GM23338 (cell line): ENCODE measurements at regions not wholly inside any gene's neighbourhood (a gene's known extent, or its start where the extent isn't known, plus 50 kb on each side); places are given as distances from the start of the nearest gene placed in this dataset.

Experiments
- ATAC-seq: fragments of 200-7000 bp; cut with Tn5 transposase; 3 replicates; pipeline ENCODE4 v1.9.1; 2020
- DNase-seq: peaks from one replicate; pipeline ENCODE4 v3.0.0-alpha.2; 2015; ENCODE audit warnings: low spot score
- H2AFZ ChIP-seq: fragments of 200-600 bp; sonication (generic); 2 replicates; pipeline ENCODE4 v1.8.0; 2016; ENCODE audit warnings: antibody characterized with exemption, mild to moderate bottlenecking, moderate library complexity
- H3F3A ChIP-seq: fragments of 200-600 bp; sonication (generic); replicated peaks from 2 replicates; pipeline ENCODE4 v1.8.0; 2017; ENCODE audit warnings: antibody characterized with exemption, mixed run types, low read depth
- H3K27ac ChIP-seq: fragments of 200-600 bp; sonication (generic); 2 replicates; pipeline ENCODE4 v1.6.1; 2016; ENCODE audit warnings: low read depth
- H3K27me3 ChIP-seq: fragments of 200-600 bp; sonication (generic); 2 replicates; pipeline ENCODE4 v1.8.0; 2016; ENCODE audit warnings: mild to moderate bottlenecking, mixed run types, moderate library complexity; ENCODE audit not compliant: insufficient read depth
- H3K36me3 ChIP-seq: fragments of 200-600 bp; sonication (generic); 2 replicates; pipeline ENCODE4 v1.8.0; 2016; ENCODE audit warnings: mild to moderate bottlenecking; ENCODE audit not compliant: insufficient read depth
- H3K4me1 ChIP-seq: fragments of 200-600 bp; sonication (generic); 2 replicates; pipeline ENCODE4 v1.8.0; 2016; ENCODE audit warnings: mild to moderate bottlenecking, moderate library complexity; ENCODE audit not compliant: insufficient read depth
- H3K4me2 ChIP-seq: fragments of 200-600 bp; sonication (generic); 2 replicates; pipeline ENCODE4 v1.7.1; 2017; ENCODE audit warnings: mixed run types
- H3K4me3 ChIP-seq: fragments of 200-600 bp; sonication (generic); 2 replicates; pipeline ENCODE4 v1.6.1; 2016; ENCODE audit warnings: mixed run types
- H3K79me2 ChIP-seq: fragments of 200-600 bp; sonication (generic); replicated peaks from 2 replicates; pipeline ENCODE4 v1.8.0; 2017; ENCODE audit warnings: mild to moderate bottlenecking; ENCODE audit not compliant: insufficient read depth
- H3K9me2 ChIP-seq: fragments of 200-600 bp; sonication (generic); 2 replicates; pipeline ENCODE4 v1.8.0; 2017; ENCODE audit not compliant: insufficient read depth
- H4K20me1 ChIP-seq: fragments of 200-600 bp; sonication (generic); replicated peaks from 2 replicates; pipeline ENCODE4 v1.8.0; 2017; ENCODE audit warnings: mild to moderate bottlenecking; ENCODE audit not compliant: insufficient read depth
- H3K27ac Mint-ChIP-seq: 2 replicates; pipeline ENCODE4 v1.8.0; 2020; ENCODE audit warnings: inconsistent platforms, mild to moderate bottlenecking, moderate library complexity, mixed read lengths
- H3K27me3 Mint-ChIP-seq: 3 replicates; pipeline ENCODE4 v1.8.0; 2022; ENCODE audit warnings: low read depth, mild to moderate bottlenecking, moderate library complexity, mixed read lengths, inconsistent platforms; ENCODE audit not compliant: insufficient read depth, poor library complexity
- H3K36me3 Mint-ChIP-seq: 3 replicates; pipeline ENCODE4 v1.8.0; 2021; ENCODE audit warnings: low read depth, mild to moderate bottlenecking, inconsistent platforms, moderate library complexity, mixed read lengths
- H3K4me1 Mint-ChIP-seq: 3 replicates; pipeline ENCODE4 v1.8.0; 2020; ENCODE audit warnings: mild to moderate bottlenecking, inconsistent platforms, mixed read lengths
- H3K4me3 Mint-ChIP-seq: 3 replicates; pipeline ENCODE4 v1.8.0; 2021; ENCODE audit warnings: moderate library complexity, mild to moderate bottlenecking, inconsistent platforms, mixed read lengths
- H3K9me3 Mint-ChIP-seq: 3 replicates; pipeline ENCODE4 v1.8.0; 2020; ENCODE audit warnings: moderate library complexity, mild to moderate bottlenecking, inconsistent platforms, mixed read lengths
- CREB1 ChIP-seq: fragments of 250-450 bp; sonication (Bioruptor Pico); IDR thresholded peaks from 2 replicates; pipeline ENCODE4 v1.5.0; 2020; ENCODE audit warnings: low read depth, mild to moderate bottlenecking, moderate library complexity
- ETS1 ChIP-seq: IDR thresholded peaks from 2 replicates; pipeline ENCODE4 v1.6.1; 2016; ENCODE audit warnings: antibody characterized with exemption
- EZH2 ChIP-seq: fragments of 200-600 bp; sonication (generic); IDR thresholded peaks from one replicate; pipeline ENCODE4 v1.8.0; 2017; ENCODE audit warnings: antibody characterized with exemption, mild to moderate bottlenecking, low read depth; ENCODE audit not compliant: unreplicated experiment
- JUNB ChIP-seq: IDR thresholded peaks from one replicate; pipeline ENCODE4 v1.6.1; 2016; ENCODE audit warnings: antibody characterized with exemption; ENCODE audit not compliant: unreplicated experiment
- NANOG ChIP-seq: IDR thresholded peaks from 2 replicates; pipeline ENCODE4 v1.6.1; 2016; ENCODE audit warnings: antibody characterized with exemption, borderline replicate concordance
- POLR2AphosphoS5 ChIP-seq: IDR thresholded peaks from 2 replicates; pipeline ENCODE4 v1.6.1; 2016; ENCODE audit warnings: antibody characterized with exemption, low read depth
- ZNF114 ChIP-seq: fragments of 250-450 bp; sonication (Bioruptor Pico); IDR thresholded peaks from 2 replicates; pipeline ENCODE4 v1.5.0; 2020; ENCODE audit warnings: mild to moderate bottlenecking, moderate library complexity
- ZNF331 ChIP-seq: fragments of 250-450 bp; sonication (Bioruptor Pico); IDR thresholded peaks from 2 replicates; pipeline ENCODE4 v1.5.0; 2020; ENCODE audit warnings: low read depth, mild to moderate bottlenecking, moderate library complexity
- TF ChIP-seq, protein P1 (sequence below), 2 experiments: fragments of 200-600 bp in 1 of 2; sonication (generic) in 1 of 2; conservative IDR thresholded peaks; 2 replicates each; pipeline versions ENCODE4 v1.5.1 to v1.6.1; 2016 to 2017; ENCODE audit warnings: antibody characterized with exemption in 2 of 2, low read depth in 2 of 2, mild to moderate bottlenecking in 2 of 2, moderate library complexity in 1 of 2
- TF ChIP-seq, protein P2 (sequence below): IDR thresholded peaks from one replicate; pipeline ENCODE4 v1.6.1; 2018; ENCODE audit warnings: antibody characterized with exemption; ENCODE audit not compliant: unreplicated experiment

GRCh38 chr9:129414377-129414992 is 206.4 kb downstream of the C9orf50 start:
- Mint-ChIP-seq H3K36me3 (peaks cover 13% of the 10 kb centered on the region), H3K4me1 (peaks cover 18% of the 10 kb centered on the region), H3K27me3 (peaks cover 27% of the 10 kb centered on the region), H3K9me3 (peaks cover 13% of the 10 kb centered on the region), H3K27ac (peak overlapping the region; percentile 65; the same call in 1 of the 2 replicates), H3K4me3 (peak overlapping the region; percentile 68)
- ATAC-seq = peak; percentile 49
- H3K27me3 ChIP-seq = peaks cover 13% of the 10 kb centered on the region; the same call in 1 of the 2 replicates
- H3K4me1 ChIP-seq = peaks cover 16% of the 10 kb centered on the region
- H2AFZ ChIP-seq = peak overlapping the region; percentile 92
- H3K27ac ChIP-seq = no peak overlapping the region
- peak overlapping the region; percentile 89 for H3K4me3 ChIP-seq
- H3F3A ChIP-seq = 0 out of 2 replicates have a peak, but pooled peaks cover 5% of the 10 kb centered on the region
- peak; percentile 40 for DNase-seq
- TF ChIP-seq, protein P1, sequence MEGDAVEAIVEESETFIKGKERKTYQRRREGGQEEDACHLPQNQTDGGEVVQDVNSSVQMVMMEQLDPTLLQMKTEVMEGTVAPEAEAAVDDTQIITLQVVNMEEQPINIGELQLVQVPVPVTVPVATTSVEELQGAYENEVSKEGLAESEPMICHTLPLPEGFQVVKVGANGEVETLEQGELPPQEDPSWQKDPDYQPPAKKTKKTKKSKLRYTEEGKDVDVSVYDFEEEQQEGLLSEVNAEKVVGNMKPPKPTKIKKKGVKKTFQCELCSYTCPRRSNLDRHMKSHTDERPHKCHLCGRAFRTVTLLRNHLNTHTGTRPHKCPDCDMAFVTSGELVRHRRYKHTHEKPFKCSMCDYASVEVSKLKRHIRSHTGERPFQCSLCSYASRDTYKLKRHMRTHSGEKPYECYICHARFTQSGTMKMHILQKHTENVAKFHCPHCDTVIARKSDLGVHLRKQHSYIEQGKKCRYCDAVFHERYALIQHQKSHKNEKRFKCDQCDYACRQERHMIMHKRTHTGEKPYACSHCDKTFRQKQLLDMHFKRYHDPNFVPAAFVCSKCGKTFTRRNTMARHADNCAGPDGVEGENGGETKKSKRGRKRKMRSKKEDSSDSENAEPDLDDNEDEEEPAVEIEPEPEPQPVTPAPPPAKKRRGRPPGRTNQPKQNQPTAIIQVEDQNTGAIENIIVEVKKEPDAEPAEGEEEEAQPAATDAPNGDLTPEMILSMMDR (conservative IDR thresholded peaks at IDR 0.05; ENCODE audit: low read depth in 2 of 2) = no peak
- TF ChIP-seq ZNF114 (CRISPR knock-in tag) = no peak
- no peak for TF ChIP-seq ZNF331 (CRISPR knock-in tag)
- no peak for TF ChIP-seq POLR2AphosphoS5
- no peak for TF ChIP-seq EZH2
- no peak for TF ChIP-seq NANOG
- no peak for TF ChIP-seq JUNB
- no peak for TF ChIP-seq CREB1 (CRISPR knock-in tag)
- no peak for TF ChIP-seq ETS1
- TF ChIP-seq, protein P2, sequence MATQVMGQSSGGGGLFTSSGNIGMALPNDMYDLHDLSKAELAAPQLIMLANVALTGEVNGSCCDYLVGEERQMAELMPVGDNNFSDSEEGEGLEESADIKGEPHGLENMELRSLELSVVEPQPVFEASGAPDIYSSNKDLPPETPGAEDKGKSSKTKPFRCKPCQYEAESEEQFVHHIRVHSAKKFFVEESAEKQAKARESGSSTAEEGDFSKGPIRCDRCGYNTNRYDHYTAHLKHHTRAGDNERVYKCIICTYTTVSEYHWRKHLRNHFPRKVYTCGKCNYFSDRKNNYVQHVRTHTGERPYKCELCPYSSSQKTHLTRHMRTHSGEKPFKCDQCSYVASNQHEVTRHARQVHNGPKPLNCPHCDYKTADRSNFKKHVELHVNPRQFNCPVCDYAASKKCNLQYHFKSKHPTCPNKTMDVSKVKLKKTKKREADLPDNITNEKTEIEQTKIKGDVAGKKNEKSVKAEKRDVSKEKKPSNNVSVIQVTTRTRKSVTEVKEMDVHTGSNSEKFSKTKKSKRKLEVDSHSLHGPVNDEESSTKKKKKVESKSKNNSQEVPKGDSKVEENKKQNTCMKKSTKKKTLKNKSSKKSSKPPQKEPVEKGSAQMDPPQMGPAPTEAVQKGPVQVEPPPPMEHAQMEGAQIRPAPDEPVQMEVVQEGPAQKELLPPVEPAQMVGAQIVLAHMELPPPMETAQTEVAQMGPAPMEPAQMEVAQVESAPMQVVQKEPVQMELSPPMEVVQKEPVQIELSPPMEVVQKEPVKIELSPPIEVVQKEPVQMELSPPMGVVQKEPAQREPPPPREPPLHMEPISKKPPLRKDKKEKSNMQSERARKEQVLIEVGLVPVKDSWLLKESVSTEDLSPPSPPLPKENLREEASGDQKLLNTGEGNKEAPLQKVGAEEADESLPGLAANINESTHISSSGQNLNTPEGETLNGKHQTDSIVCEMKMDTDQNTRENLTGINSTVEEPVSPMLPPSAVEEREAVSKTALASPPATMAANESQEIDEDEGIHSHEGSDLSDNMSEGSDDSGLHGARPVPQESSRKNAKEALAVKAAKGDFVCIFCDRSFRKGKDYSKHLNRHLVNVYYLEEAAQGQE = no peak
- H3K36me3 ChIP-seq = no peaks in the 10 kb centered on the region
- peaks cover 5% of the 10 kb centered on the region; the same call in 1 of the 2 replicates for H3K9me2 ChIP-seq
- H3K79me2 ChIP-seq = no peaks in the 10 kb centered on the region
- H3K4me2 ChIP-seq = peak overlapping the region; percentile 97
- H4K20me1 ChIP-seq = no peaks in the 10 kb centered on the region
